ENCODE measurements at regions not wholly inside any gene's neighbourhood (a gene's known extent, or its start where the extent isn't known, plus 50 kb on each side); places are given as distances from the start of the nearest gene placed in this dataset.

DNA sequence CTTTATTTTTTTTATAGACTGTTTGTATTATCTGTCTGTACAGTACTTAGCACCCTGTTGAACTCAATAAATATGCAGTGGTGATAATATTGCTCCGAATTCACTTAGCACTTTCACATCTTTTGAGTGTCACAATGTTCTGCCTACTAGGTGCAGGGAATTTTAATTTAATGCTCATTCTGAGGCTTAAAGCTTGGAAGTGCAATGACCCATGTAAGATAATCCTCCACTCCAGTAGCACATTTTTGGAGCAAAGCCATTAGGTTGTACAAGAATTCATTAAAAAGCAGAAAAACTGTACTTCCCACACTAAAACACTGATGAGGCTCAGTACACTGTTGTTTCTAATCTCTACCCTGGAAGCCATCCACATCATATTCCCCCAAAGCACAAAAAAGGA is 255.3 kb upstream of the MTNR1B start:
- no peak for DNase-seq

DNA sequence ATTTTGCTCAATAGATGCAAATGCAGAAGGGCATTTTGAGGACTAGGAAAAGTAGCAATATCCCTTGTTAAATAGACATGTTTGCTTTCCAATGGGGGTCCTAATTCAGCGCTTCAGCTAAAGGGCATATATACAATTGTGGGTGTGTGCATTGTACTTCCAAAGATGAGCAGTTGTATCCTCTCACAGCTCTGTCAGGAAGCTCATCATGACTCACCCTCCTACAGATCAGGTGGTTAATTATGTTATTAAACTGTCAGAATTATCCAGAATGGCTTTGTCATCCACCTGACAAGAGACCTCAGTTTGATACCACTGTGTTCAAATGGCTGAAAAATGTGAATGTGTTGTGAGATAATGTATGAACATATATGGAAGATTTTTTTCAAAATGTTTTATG is 252.2 kb upstream of the MTNR1B start:
- no peak for DNase-seq

DNA sequence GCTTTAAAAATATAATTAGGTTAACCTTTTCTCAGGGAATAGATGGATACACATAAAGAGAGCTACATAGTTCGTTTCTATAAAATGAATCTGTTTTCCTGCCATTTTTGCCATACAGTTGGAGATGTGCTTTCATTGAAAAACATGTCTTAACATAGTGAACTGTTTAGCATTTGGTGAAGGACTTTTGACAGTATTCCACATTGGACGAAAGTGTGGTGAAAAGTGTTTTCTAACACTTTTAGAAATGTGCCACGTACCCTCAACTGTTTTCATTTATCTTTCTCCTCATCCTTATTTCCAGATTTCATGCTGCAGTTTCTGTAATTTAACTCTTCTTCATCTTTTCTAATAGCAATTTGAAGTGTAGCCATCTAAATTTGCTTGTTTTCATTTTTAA is 249.1 kb upstream of the MTNR1B start:
- DNase-seq = no peak

DNA sequence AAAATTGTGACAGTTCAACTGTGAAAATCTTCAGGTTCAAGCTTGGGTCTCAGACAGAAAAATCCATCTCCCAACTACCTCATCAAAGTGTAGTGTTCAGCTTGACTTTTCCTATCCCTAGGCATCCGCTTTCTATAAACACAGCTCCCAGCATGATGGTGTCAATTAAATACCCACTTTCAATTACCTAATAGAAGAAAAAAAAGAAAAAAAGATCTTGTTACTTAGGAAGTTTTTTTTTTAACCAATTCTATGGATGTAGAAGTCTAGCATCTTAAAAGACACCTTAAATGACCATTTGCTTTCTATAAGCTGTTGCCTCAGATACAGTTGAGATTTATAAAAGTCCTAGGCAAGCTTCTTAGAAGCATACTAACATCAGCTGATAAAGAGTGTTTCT is 244.1 kb upstream of the MTNR1B start:
- DNase-seq = no peak

DNA sequence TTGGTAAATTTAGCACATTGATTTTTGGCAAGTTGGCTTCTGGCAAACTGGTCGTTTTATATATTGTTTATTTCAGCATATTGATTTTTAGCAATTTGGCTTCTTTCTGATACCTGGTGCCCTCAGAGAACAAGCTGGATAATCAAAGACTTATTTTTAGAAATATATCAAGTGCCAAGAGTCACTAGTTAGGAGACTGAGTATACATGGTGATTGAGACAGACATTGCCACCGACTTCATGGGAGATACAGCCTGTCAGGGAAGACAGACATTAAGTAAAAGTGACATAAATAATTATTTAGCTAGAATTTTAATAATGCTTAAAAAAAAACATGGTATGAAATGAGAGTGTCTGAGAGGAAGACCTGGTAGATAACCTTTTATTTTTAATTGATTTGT is 242.3 kb upstream of the MTNR1B start:
- DNase-seq = no peak

DNA sequence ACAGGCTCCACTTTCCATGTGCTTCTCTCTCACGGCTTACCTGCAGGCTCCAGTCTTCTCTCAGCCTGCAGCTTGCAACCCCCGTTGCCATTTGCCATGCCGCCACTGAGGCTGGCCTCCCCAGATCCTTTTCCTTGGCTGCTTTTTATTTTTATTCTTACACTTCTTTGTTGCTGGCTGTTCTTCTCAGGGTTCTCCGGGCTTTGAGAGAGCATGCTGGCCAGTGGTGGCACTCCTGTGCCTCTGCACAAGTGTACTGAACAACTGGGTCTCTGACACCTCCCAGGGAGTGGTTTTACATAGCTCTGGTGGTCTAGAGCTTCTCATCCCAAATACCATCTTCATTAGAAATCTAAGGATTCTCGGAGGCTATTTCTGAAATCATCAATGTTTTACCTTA is 241.7 kb upstream of the MTNR1B start:
- DNase-seq = no peak

DNA sequence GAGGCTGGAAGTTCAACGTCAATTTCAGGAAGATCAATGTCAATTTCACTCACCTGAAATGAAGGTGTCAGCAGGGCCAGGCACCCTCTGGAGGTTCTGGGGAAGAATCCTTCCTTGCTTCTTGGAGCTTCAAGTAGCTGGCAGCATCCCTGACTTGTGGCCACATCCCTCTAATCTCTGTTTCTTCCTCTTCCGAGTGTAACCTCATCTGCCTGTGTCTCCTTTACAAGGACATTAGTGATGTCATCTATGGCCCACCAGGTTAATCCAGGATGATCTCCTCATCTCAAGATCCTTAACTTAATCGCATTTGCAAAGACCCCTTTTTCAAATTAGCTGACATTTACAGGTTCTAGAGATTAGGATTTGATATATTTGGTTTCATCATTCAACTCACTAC is 240.8 kb upstream of the MTNR1B start:
- DNase-seq = no peak

DNA sequence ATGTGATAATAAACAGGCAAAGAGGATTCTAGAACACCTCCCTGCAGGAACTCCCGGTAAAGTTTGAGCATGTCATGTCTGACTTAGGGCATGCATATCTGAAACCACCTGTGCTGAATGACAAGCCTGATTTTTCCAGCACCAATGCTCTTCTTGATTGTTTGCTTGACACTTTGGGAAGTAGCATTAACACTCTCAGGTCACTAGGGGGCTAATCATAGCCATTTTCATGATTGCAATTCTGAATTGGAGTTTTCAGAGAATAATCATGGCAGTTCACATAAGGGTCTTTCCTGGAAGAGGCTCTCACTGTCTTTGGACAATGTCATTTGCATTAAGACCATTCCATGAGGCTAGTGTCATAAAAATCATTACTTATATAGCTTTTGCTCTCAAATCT is 234.4 kb upstream of the MTNR1B start:
- peak in 3 of 4 experiments; percentile 3 to 26 (median 19) for DNase-seq

DNA sequence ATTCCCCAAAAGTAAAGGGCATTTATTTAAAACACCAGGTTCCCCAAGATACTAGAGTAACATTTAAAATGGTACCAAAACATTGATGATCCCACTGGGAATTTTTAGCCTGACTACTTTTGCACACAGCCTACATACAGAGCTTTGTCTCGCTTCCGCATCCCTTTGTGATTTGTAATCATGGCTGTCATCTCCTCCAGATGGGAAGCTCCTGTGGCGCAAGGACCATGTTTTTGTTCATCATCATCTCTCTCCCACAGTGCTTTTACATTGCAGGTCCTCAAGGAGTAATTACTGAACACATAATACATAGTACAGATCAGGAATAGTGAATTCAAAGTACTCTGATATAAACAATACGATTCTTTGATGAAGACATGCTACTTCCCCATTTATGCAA is 231.2 kb upstream of the MTNR1B start:
- DNase-seq = no peak

DNA sequence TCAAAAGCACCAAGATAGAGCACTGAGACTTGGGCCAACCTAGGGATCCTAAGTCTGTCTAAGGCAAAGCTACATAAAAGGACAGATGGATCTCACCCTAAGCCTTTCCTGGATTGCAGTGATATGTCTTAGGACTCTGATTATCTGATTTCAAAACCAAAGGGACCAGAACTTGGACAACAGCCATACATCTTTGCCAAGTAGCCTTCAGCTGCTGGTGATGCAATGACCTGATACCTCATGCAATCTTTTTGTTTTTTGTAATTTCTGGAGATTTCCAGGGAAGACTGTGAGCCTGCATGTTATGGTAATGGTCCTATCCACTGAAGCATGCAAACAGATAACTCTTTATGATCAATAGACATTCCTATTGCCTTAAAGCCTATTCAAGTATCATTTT is 230.4 kb upstream of the MTNR1B start:
- DNase-seq = no peak

DNA sequence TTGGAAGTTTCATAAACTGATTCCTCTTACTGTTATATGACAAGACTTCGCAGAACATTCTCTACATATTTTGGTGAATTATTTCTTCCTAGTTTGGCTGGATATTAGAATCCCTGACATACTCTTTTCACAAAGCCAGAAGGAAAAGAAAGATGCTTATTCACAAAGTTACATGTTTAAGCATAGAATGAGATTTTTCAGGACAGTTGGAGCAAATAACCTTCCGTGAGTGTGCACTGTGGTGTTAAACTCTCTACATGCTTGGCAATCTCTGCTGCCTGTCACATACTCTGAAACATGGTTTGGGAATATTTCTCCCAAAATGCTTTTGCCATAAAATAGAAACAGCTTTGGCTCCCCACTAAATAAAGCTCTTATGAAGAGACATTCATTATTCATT is 230.0 kb upstream of the MTNR1B start:
- no peak for DNase-seq

DNA sequence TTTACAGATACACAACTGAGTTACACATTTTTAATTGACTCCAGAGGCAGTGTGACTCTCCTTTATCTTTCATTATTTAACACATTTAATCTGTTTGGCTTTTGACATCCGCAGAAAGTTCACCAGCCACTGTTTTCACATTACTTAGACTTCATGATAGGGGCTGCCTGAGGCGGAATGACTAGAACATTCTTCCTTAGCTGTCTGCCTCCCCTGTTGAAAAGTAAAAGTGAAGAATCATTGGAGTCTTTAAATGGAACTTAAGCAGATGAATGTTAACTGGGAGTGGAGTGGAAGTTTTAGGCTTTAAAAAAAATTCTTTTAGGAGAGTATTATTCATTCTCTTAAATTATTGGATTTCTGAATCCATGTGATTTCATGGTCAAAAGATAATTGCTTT is 229.2 kb upstream of the MTNR1B start:
- DNase-seq = no peak

DNA sequence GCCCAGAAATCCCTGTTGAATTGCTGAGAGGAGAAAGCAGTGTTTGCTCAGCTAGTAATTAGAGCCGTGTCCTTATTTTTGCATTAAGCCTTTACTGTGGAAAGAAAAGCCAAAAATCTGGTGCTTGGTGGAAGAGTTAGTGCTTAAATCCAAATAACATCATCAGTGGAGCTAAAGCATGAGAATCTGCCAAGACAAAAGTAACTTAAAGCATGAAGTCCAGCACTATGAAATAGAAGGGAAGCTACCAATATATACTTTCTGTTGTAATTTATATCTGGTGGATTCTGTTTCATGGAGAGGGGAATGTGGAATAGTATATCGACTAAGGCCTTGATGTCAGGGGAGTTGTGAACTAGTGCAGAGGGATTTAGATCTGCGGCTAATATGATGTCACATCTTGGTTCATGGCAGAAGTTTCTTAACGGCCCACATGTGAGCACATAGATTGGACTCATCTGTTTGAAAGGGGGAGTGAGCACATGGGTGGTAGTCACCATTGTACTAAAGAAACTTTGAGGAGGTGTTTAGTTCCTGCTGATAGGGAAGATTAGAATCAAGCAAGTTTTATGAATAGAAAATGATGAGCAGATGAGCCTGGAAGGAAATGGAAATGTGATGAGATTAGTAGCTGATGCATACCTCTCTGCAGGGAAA is 224.4 kb upstream of the MTNR1B start:
- DNase-seq = no peak

DNA sequence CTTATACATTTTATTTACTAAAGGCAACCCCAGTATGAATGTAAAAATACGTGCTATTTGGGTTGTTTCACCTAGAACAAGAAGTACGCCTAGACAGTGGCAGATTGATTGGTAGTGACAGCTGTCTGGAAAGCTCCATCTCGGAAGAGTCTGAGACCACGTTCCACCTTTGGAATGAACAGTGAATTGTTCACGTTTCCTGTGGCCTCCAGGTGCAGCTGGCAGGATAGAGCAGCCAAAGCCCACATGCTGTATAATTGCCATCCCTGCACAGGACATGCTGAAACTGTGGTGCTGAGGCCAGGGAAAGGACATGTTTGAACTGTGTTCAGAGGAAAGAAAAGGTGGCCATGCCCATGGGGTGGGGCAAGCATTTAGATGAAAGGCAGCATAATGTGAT is 218.7 kb upstream of the MTNR1B start:
- no peak for DNase-seq

DNA sequence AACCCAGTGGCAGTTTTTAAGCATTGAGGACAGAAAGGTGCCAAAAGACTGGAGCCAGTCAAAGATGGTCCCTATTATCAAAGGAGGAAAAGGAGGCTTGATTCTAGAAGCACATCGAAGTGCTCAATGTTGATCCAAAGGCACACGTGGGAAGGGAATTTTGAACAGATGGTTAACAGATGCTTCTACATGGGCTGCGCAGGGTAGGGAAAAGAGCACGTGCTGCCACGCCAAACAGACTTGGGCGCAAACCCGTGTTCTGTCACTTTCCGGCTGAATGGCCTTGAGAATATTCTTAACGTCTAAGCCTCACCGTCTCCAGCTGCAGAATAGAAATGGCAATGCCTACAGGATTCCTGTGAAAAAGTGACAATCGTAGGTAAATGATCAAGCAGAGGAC is 217.9 kb upstream of the MTNR1B start:
- DNase-seq = no peak

DNA sequence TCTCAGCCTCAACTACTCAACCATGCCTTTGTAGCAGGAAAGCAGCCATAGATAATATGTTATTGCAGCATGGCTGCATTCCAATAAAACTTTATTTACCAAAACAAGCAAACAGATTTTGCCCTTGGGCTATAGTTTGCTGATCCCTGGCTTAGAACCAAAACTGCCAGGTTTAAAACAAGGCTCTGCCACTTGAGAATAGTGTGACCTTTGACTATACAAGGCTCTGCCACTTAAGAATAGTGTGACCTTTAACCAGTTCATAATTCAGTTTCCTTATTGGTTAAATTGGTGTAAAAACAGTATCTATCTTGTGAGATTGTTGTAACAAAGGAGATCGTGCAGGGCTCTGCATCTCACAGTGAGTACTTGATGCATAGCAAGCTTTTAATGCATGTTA is 217.3 kb upstream of the MTNR1B start:
- DNase-seq = no peak

DNA sequence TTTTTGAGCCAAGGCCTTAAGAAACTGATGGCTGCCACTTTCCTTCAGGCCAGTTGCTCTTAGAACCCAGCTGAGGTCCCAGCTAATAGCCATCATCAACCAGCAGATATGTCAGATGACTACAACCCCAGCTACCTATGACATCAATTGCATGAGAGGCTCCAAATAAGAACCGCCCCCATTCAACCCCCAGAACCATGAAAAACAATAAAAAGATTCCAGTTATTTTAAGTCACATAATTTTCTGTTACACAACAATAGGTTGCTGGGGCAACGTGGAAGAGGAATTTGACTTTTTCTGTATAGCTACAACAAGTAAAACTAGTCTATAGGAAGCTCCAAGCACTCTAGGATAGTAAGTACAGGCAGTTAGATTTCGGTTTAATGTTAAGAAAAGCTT is 216.3 kb upstream of the MTNR1B start:
- DNase-seq = peak in 2 of 4 experiments; percentile 4 to 19

DNA sequence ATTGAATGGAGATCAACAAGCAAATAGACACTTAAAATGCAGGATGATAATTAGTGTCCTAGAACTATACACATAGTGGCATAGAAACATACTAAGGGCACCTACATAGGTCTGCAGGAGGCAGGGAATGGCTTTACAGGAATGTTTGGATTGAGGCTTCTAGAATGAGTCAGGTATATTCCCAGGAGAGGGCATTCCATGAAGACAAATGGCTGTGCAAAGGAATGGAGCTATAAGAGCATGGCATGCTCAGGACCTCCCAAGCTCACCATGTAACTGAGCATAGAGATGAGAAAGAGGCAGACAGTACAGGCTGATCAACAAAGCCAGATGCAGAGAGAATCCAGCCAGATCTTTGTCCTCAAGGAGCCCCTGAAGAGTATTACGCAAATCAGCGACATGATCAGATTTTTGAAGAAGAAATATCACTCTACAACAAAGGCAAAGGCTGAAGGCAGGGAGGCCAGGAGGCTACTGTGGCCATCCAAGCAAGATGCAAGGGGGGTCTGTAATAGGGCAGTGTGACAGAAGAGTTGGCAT is 211.1 kb upstream of the MTNR1B start:
- no peak for DNase-seq

DNA sequence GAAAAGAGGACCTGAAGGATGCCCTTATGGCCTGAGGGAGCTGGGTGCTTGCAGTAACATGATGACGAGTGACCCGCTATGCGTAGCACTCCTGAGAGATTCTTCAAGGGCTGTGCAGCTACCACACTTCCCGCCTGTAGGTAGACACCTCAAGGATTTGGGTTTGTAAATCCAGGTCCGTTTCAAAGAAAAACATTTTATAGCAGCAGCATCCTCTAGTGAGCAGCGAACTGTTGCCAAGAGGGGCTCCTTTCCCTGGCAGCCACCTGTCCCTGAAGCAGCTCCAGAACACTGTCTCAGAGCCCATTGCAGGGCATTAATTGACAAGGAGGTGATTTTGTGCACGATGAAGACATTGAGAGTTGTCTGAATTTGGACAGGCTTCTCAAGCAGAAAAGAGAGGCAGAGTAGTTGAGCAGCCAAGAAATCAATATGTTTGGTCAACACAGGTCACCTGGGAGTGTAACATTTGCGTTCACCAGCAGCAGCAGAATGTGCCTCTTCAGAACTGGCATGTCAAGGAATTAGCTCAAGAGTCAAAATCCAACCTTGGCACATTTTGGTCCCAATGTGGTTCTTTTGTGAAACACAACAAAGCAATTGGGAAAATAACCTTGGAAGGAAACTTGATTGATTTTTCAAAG is 209.8 kb upstream of the MTNR1B start:
- no peak for DNase-seq

DNA sequence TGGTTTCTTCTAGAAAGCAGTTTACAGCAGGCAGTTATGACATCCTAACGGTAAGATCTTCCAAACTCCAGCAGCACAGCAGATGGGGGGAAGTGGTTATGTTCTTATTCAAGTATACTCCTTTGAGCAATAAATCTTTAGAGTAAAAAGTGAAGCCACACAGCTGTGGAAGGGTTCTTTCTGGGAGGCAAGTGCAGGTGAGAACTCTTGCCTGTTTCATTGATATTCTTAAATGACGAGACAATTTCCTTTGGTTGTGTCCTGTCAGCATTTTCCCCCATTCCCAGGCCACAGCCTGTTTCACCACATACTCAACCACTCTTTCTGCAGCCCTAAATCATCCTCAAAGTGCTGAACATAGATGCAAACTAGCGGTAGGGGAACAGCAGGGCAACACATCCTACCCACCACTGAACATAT is 207.3 kb upstream of the MTNR1B start:
- no peak for DNase-seq

DNA sequence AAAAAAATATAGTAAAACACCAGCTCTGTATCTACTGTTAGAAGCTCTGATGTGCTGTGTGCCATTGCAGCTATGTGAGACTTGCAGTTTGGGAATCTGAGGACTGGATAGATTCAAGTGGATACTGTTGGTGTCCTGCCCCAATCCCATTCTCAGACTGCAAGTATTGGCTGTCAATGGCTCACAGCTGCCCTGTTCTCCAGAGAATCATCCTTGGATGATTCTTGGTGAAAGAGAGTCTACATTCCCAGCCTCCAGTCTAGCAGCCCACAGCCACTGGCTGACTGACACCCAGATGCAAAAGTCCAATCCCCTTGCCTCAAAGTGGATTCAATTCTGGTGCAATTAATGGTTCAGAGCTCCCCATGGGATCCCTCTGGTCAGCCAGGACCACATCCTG is 206.1 kb upstream of the MTNR1B start:
- no peak for DNase-seq

DNA sequence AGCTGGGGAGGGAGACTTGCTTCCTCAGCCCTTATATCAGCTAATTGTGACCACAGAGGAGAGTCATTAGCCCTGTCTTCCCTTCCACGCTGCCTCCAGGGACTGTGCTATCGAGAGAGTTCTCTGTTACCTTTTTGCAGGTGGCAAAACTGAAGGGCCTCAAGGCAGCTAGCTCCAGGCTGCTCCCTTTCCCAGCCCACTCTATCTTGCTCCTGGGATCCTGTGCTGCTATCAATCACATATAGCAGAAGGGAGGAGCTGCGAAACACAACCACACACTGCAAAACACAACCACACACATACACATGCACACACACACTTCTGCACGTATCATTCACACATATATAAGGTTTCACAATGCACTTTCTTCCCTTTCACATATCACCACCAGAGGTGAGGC is 205.3 kb upstream of the MTNR1B start:
- DNase-seq = no peak

DNA sequence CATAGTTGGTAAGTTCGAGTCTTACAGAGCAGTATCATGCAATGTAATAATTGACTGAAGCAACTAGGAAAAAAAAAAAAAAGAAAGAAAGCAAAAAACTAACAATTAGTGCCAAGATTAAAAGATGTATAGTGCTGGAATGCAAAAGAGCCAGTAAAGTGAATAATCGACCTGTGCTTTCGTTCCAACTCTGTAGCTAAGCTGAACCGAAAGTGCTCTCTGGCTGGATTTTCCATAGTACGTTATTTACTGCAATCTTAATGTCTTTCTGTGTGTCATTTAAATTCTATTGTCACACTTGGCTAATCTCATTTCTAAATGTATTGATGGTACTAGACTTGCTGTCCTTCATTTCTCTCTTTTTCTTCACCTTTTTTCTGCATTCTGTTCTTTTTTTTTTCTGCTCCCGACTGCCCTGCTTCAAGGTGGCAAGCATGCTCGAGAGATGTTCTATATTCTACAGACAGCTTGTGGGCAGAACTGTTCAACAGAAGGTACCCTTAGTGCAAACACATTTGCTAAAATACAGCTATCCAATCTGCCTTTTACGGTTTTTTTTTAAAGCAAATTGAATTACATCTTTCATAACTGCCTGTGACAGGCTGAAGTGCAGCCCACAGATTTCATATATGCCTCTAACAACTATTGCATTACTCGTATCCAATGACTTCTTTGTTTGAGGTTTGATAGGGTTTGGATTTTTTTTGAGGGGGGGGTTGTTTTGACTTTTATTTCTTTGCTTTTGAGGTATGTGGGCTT is 204.2 kb upstream of the MTNR1B start:
- DNase-seq = peak in 3 of 4 experiments; percentile 2 to 35 (median 12)

DNA sequence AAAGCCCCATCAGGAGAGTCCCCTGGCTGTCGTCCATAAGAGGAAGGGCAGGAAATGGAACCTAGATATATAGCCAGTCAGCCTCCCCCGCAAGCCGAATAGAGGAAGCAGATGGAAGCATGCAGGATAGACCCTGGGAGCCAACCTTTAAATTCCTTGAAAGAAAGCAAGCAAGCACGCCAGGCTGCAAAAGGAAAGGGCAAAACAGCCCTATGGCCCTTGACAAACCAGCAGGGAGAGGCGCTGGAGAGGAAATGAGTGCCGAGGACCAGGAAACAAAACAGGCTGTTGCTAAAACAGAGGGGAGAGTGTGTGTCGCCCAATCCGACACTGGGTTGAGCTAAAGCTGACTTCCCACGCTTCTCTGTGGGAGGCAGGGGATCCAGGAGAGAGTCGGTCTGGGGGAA is 203.5 kb upstream of the MTNR1B start:
- peak; percentile 74 to 91 (median 81) for DNase-seq

Measured in suppressor macrophage (primary cell).